Neuronal stem cell (in vitro differentiated cells): ENCODE measurements at regions not wholly inside any gene's neighbourhood (a gene's known extent, or its start where the extent isn't known, plus 50 kb on each side); places are given as distances from the start of the nearest gene placed in this dataset. TPM values are rescaled to one million over a fixed set of nuclear protein-coding genes. Genes with fewer than 3 reads are reported as not detected.

Experiments used
- DNase-seq: peaks from one replicate; pipeline ENCODE4 v3.0.0-alpha.2; 2013; ENCODE audit warnings: low spot score
- H2AFZ ChIP-seq: one replicate; pipeline ENCODE4 v1.6.1; 2013; ENCODE audit warnings: mild to moderate bottlenecking, low read length, inconsistent platforms
- H2AK5ac ChIP-seq: 2 replicates; pipeline ENCODE4 v1.6.1; 2013; ENCODE audit warnings: low read depth, mild to moderate bottlenecking, inconsistent platforms, low read length, moderate library complexity, mixed read lengths
- H2BK120ac ChIP-seq: 2 replicates; pipeline ENCODE4 v1.6.1; 2013; ENCODE audit warnings: low read depth, mild to moderate bottlenecking, inconsistent platforms, low read length, moderate library complexity, mixed read lengths
- H2BK12ac ChIP-seq: one replicate; pipeline ENCODE4 v1.6.1; 2013; ENCODE audit warnings: low read length, inconsistent platforms
- H2BK15ac ChIP-seq: 2 replicates; pipeline ENCODE4 v1.6.1; 2013; ENCODE audit warnings: mild to moderate bottlenecking, low read length, inconsistent platforms, mixed read lengths
- H2BK5ac ChIP-seq: one replicate; pipeline ENCODE4 v1.6.1; 2013; ENCODE audit warnings: inconsistent platforms, mild to moderate bottlenecking, low read length, moderate library complexity
- H3K14ac ChIP-seq: one replicate; pipeline ENCODE4 v1.6.1; 2013; ENCODE audit warnings: low read length, inconsistent platforms
- H3K18ac ChIP-seq: 2 replicates; pipeline ENCODE4 v1.6.1; 2013; ENCODE audit warnings: low read length, inconsistent platforms
- H3K23ac ChIP-seq: 2 replicates; pipeline ENCODE4 v1.6.1; 2013; ENCODE audit warnings: low read depth, mild to moderate bottlenecking, mixed read lengths, low read length, inconsistent platforms; ENCODE audit not compliant: poor library complexity
- H3K27ac ChIP-seq: replicated peaks from 3 replicates; pipeline ENCODE4 v1.5.1; 2013; ENCODE audit warnings: low read length, inconsistent platforms
- H3K27me3 ChIP-seq, 3 experiments: 2 replicates each; pipeline ENCODE4 v1.6.1; 2013; ENCODE audit warnings: low read length in 3 of 3, mild to moderate bottlenecking in 2 of 3, inconsistent platforms in 1 of 3, low read depth in 1 of 3, mixed read lengths in 1 of 3, moderate library complexity in 1 of 3; ENCODE audit not compliant: control insufficient read depth in 3 of 3, insufficient read depth in 3 of 3
- H3K36me3 ChIP-seq, 2 donors: replicated peaks in 1 of 2; 2 replicates each; pipeline ENCODE4 v1.6.1; 2013; ENCODE audit warnings: low read length in 2 of 2; ENCODE audit not compliant: control insufficient read depth in 2 of 2, insufficient read depth in 2 of 2
- H3K4ac ChIP-seq: 2 replicates; pipeline ENCODE4 v1.6.1; 2013; ENCODE audit warnings: inconsistent platforms, mild to moderate bottlenecking, low read length, moderate library complexity
- H3K4me1 ChIP-seq, 2 donors: 1 replicate in 1 of 2; 2 replicates in 1 of 2; pipeline ENCODE4 v1.6.1; 2013; ENCODE audit warnings: low read length in 2 of 2, low read depth in 1 of 2; ENCODE audit not compliant: control insufficient read depth in 2 of 2, insufficient read depth in 1 of 2
- H3K4me2 ChIP-seq: one replicate; pipeline ENCODE4 v1.6.1; 2013; ENCODE audit warnings: mild to moderate bottlenecking, low read length, inconsistent platforms; ENCODE audit not compliant: insufficient read depth, poor library complexity, severe bottlenecking
- H3K4me3 ChIP-seq, 2 donors: 2 replicates each; pipeline ENCODE4 v1.5.1; 2013; ENCODE audit warnings: low read length in 2 of 2, mild to moderate bottlenecking in 2 of 2, inconsistent platforms in 1 of 2, moderate library complexity in 1 of 2
- H3K79me1 ChIP-seq: one replicate; pipeline ENCODE4 v1.6.1; 2013; ENCODE audit warnings: low read depth, mild to moderate bottlenecking, inconsistent platforms, low read length, moderate library complexity
- H3K9ac ChIP-seq: one replicate; pipeline ENCODE4 v1.6.1; 2013; ENCODE audit warnings: mild to moderate bottlenecking, low read depth, low read length, inconsistent platforms; ENCODE audit not compliant: poor library complexity
- H3K9me3 ChIP-seq, 2 donors: replicated peaks in 1 of 2; 2 replicates each; pipeline versions ENCODE3 to v1.6.1; 2013; ENCODE audit warnings: low read length in 2 of 2, mild to moderate bottlenecking in 2 of 2, inconsistent platforms in 1 of 2, low read depth in 1 of 2, mixed read lengths in 1 of 2, moderate library complexity in 1 of 2; ENCODE audit not compliant: control insufficient read depth in 2 of 2, insufficient read depth in 1 of 2
- H4K8ac ChIP-seq: one replicate; pipeline ENCODE4 v1.6.1; 2013; ENCODE audit warnings: low read depth, mild to moderate bottlenecking, inconsistent platforms, low read length, moderate library complexity
- H4K91ac ChIP-seq: one replicate; pipeline ENCODE4 v1.6.1; 2013; ENCODE audit warnings: low read length, low read depth, mild to moderate bottlenecking, inconsistent platforms; ENCODE audit not compliant: poor library complexity
- WGBS, 2 donors: extraction: QIAGEN DNeasy Blood & Tissue Kit; methylation state at CpG; one replicate each; pipeline ENCODE4 v1.1.7; 2013; ENCODE audit warnings: missing lambda C conversion rate in 2 of 2, mixed read lengths in 1 of 2; ENCODE audit not compliant: insufficient read length in 2 of 2, insufficient replicate concordance in 1 of 2; ENCODE audit errors: extremely low coverage in 2 of 2; 5-methylcytosine and 5-hydroxymethylcytosine counted together
- small RNA-seq: library from polyadenylated mRNA; stranded (forward); fragments of <200 nt; extraction: miRNeasy Mini kit (QIAGEN cat#:217004); gene quantifications from one replicate; pipeline ENCODE3, GENCODE V24; 2013; ENCODE audit not compliant: insufficient read depth

DNA sequence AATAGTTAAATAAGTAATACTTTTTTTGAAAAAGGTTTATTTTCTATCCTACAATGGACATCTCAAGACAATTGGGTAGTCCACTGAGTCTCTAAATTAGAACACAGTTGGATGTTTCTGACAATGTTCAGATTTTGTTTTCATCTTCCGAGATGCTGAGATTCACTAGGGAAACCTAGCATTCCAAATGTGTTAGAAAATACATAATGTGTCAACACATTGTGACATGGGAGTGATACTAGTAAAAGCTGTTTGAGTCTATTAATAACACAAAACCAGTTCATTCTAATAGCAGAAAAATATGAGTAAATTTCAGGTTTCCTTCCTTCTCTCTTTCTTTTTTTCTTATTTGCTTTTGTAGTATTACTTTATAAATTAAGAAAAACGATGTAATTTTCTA lies 68.2 kb upstream of the CDH10 start:
- Histone ChIP-seq H2AK5ac (no peak overlapping the region), H3K4me1 (no peaks in the 10 kb centered on the region), H3K79me1 (no peaks in the 10 kb centered on the region), H3K4me2 (no peak overlapping the region), H3K27me3 (no peaks in the 10 kb centered on the region), H3K4me3 (no peak overlapping the region), H4K8ac (no peak overlapping the region), H3K23ac (no peak overlapping the region), H3K4ac (no peak overlapping the region), H3K27ac (no peak overlapping the region), H2BK5ac (no peak overlapping the region), H3K9ac (no peak overlapping the region), H2AFZ (no peak overlapping the region), H2BK12ac (no peak overlapping the region), H3K9me3 (no peaks in the 10 kb centered on the region), H3K18ac (no peak overlapping the region), H2BK120ac (no peak overlapping the region), H4K91ac (no peak overlapping the region), H2BK15ac (no peak overlapping the region), H3K36me3 (no peaks in the 10 kb centered on the region), H3K14ac (no peak overlapping the region)
- WGBS, 2 donors = no CpG with 5 or more reads among the region's 2 CpGs
- DNase-seq = no peak

DNA sequence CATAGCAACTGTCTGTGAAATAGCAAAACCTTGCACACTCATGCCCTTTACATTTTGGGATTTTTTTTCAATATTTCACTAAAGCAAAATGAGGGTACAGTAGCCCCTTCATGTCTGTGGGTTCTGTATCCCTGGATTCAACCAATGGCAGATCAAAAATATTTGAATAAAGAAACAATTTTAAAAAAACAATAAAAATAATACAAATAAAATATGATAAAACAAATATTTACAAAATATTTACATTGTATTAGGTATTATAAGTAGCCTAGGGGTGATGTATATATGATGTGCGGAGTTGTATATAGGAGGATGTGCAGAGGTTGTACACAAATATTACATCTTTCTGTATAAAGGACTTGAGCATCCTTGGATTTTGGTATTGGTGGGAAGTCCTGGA lies 67.3 kb upstream of the CDH10 start:
- Histone ChIP-seq H3K18ac (no peak overlapping the region), H3K36me3 (no peaks in the 10 kb centered on the region), H4K8ac (no peak overlapping the region), H4K91ac (no peak overlapping the region), H3K9ac (no peak overlapping the region), H2AFZ (no peak overlapping the region), H3K27me3 (no peaks in the 10 kb centered on the region), H3K23ac (no peak overlapping the region), H3K27ac (no peak overlapping the region), H3K9me3 (no peaks in the 10 kb centered on the region), H3K4ac (no peak overlapping the region), H2BK15ac (no peak overlapping the region), H3K4me3 (no peak overlapping the region), H3K79me1 (no peaks in the 10 kb centered on the region), H2BK120ac (no peak overlapping the region), H2BK5ac (no peak overlapping the region), H3K4me2 (no peak overlapping the region), H3K4me1 (no peaks in the 10 kb centered on the region), H2AK5ac (no peak overlapping the region), H3K14ac (no peak overlapping the region), H2BK12ac (no peak overlapping the region)
- WGBS, 2 donors = 100% methylated on average over 1 of the region's 1 CpG; no CpG with 5 or more reads in 1 of the 2 donors
- DNase-seq = no peak

DNA sequence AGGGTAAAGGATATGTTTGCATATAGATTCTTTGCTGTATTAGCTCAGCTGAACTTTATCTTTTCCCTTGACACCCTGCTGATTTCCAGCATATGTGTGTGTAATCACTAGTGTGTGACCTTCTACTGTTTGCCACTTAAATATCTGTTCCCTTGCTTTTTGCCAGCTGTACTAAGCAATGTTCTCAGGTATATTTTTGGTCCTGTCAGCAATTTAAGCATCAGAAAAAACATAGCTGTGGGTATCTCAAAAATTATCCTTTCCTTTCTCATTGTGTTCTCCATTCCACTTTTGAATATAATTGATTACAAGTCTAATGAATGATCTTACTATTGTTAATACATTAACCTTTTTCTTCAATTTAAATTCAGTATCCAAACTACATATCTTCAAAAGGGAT lies 59.2 kb upstream of the CDH10 start:
- no peak overlapping the region for H3K9ac ChIP-seq
- H2BK12ac ChIP-seq = no peak overlapping the region
- no peak overlapping the region for H3K27ac ChIP-seq
- no peak overlapping the region for H3K4ac ChIP-seq
- no peaks in the 10 kb centered on the region for H3K36me3 ChIP-seq
- H3K23ac ChIP-seq = no peak overlapping the region
- no peak overlapping the region for H3K18ac ChIP-seq
- no peak overlapping the region for H3K4me3 ChIP-seq
- H4K8ac ChIP-seq = no peak overlapping the region
- no peak overlapping the region for H2AFZ ChIP-seq
- DNase-seq = no peak
- H2BK5ac ChIP-seq = no peak overlapping the region
- no peak overlapping the region for H4K91ac ChIP-seq
- no peaks in the 10 kb centered on the region for H3K79me1 ChIP-seq
- H2BK15ac ChIP-seq = no peak overlapping the region
- no peak overlapping the region for H3K14ac ChIP-seq
- no peak overlapping the region for H2AK5ac ChIP-seq
- no peaks in the 10 kb centered on the region for H3K9me3 ChIP-seq
- H2BK120ac ChIP-seq = no peak overlapping the region
- H3K27me3 ChIP-seq = no peaks in the 10 kb centered on the region
- H3K4me2 ChIP-seq = no peak overlapping the region
- H3K4me1 ChIP-seq = no peaks in the 10 kb centered on the region

Small RNA genes in the stretch of these regions (small RNA-seq; reads per million reads assigned to genes)
- gene AC022140.2 (not detected), gene AC106754.2 (not detected), gene BTG4P1 (not detected), gene RF00019 (not detected), gene RF00070 (not detected), gene RNU6-374P (not detected)
